H1 (cell line): ENCODE measurements at regions not wholly inside any gene's neighbourhood (a gene's known extent, or its start where the extent isn't known, plus 50 kb on each side); places are given as distances from the start of the nearest gene placed in this dataset.

Experiments
- CTCF ChIA-PET: fragments of 300-600 bp; sonication (Branson Sonifier 250); formaldehyde crosslinking; loops from one replicate; lab custom pipeline; 2021; ENCODE audit not compliant: partially characterized antibody; lab: Charles Lee
- POLR2A ChIA-PET: fragments of 300-600 bp; sonication (Branson Sonifier 250); formaldehyde crosslinking; loops from one replicate; lab custom pipeline; 2021; ENCODE audit warnings: inconsistent platforms; ENCODE audit not compliant: partially characterized antibody; lab: Charles Lee
- DNase-seq, 2 experiments: peaks; one replicate each; pipeline versions ENCODE4 v3.0.0 to v3.0.0-alpha.2; 2010 to 2022; ENCODE audit warnings: low spot score in 2 of 2, low read depth in 1 of 2, mixed read lengths in 1 of 2
- FAIRE-seq: peaks from 2 replicates; lab custom pipeline; 2011; peaks lifted over from hg19 to GRCh38; lab: Jason Lieb, UNC
- H2AFZ ChIP-seq: 2 replicates; pipeline ENCODE4 v1.8.1; 2012; ENCODE audit warnings: low read length, inconsistent platforms
- H2AK5ac ChIP-seq: 2 replicates; pipeline ENCODE4 v1.6.1; 2013; ENCODE audit warnings: low read depth, low read length
- H2BK120ac ChIP-seq: replicated peaks from 2 replicates; pipeline ENCODE3; 2013; ENCODE audit warnings: low read depth, low read length, inconsistent platforms
- H2BK12ac ChIP-seq: 2 replicates; pipeline ENCODE4 v1.6.1; 2013; ENCODE audit warnings: low read depth, low read length
- H2BK15ac ChIP-seq: 2 replicates; pipeline ENCODE4 v1.6.1; 2013; ENCODE audit warnings: low read length
- H2BK20ac ChIP-seq: 2 replicates; pipeline ENCODE4 v1.6.1; 2013; ENCODE audit warnings: low read length
- H2BK5ac ChIP-seq: 2 replicates; pipeline ENCODE4 v1.6.1; 2013; ENCODE audit warnings: low read depth, low read length
- H3K14ac ChIP-seq: 2 replicates; pipeline ENCODE4 v1.6.1; 2013; ENCODE audit warnings: inconsistent platforms; ENCODE audit not compliant: insufficient read length
- H3K18ac ChIP-seq: 2 replicates; pipeline ENCODE4 v1.6.1; 2013; ENCODE audit warnings: low read length; ENCODE audit errors: extremely low read depth
- H3K23ac ChIP-seq: 2 replicates; pipeline ENCODE4 v1.6.1; 2013; ENCODE audit warnings: inconsistent platforms; ENCODE audit not compliant: insufficient read length
- H3K23me2 ChIP-seq: 2 replicates; pipeline ENCODE4 v1.6.1; 2013; ENCODE audit warnings: low read depth, low read length
- H3K27ac ChIP-seq: 2 replicates; pipeline ENCODE4 v1.6.1; 2011; ENCODE audit warnings: low read depth, low read length, inconsistent platforms
- H3K27me3 ChIP-seq, 4 experiments: replicated peaks in 1 of 4; 1 replicate in 1 of 4; 2 replicates in 3 of 4; pipeline versions ENCODE4 v1.6.1 to v1.8.1; 2011 to 2013; ENCODE audit warnings: low read length in 3 of 4, mild to moderate bottlenecking in 3 of 4, inconsistent platforms in 2 of 4, mixed read lengths in 2 of 4, moderate library complexity in 1 of 4; ENCODE audit not compliant: control insufficient read depth in 3 of 4, insufficient read depth in 3 of 4; ENCODE audit errors: extremely low read depth in 1 of 4
- H3K36me3 ChIP-seq, 4 experiments: 2 replicates each; pipeline versions ENCODE4 v1.6.1 to v1.8.1; 2011 to 2013; ENCODE audit warnings: mild to moderate bottlenecking in 4 of 4, low read length in 3 of 4, moderate library complexity in 2 of 4, control low read depth in 1 of 4, inconsistent platforms in 1 of 4; ENCODE audit not compliant: insufficient read depth in 4 of 4, control insufficient read depth in 2 of 4
- H3K4ac ChIP-seq: replicated peaks from 2 replicates; pipeline ENCODE3; 2013; ENCODE audit warnings: low read length, low read depth, mixed read lengths, inconsistent platforms; ENCODE audit not compliant: insufficient read length
- H3K4me1 ChIP-seq, 4 experiments: replicated peaks in 1 of 4; 1 replicate in 1 of 4; 2 replicates in 3 of 4; pipeline versions ENCODE4 v1.6.1 to v1.8.1; 2011 to 2013; ENCODE audit warnings: low read length in 3 of 4, inconsistent platforms in 2 of 4, mixed read lengths in 1 of 4; ENCODE audit not compliant: insufficient read depth in 4 of 4, control insufficient read depth in 3 of 4
- H3K4me2 ChIP-seq, 2 experiments: 2 replicates each; pipeline versions ENCODE4 v1.6.1 to v1.8.1; 2011 to 2013; ENCODE audit warnings: low read depth in 2 of 2, low read length in 2 of 2, control low read depth in 1 of 2, inconsistent platforms in 1 of 2, mild to moderate bottlenecking in 1 of 2; ENCODE audit not compliant: insufficient read depth in 1 of 2
- H3K4me3 ChIP-seq, 4 experiments: fragments of 200-600, 300-600 bp in 1 of 4; sonication (generic), shearing (Covaris generic), sonication (Bioruptor Twin) in 1 of 4; 2 replicates each; pipeline versions ENCODE4 v1.5.1 to v1.8.1; 2011 to 2016; ENCODE audit warnings: low read length in 4 of 4, low read depth in 3 of 4, control low read depth in 2 of 4, inconsistent platforms in 2 of 4, mild to moderate bottlenecking in 2 of 4, mixed read lengths in 1 of 4, moderate library complexity in 1 of 4; ENCODE audit not compliant: insufficient read depth in 2 of 4; ENCODE audit errors: extremely low read depth in 1 of 4
- H3K56ac ChIP-seq: replicated peaks from 2 replicates; pipeline ENCODE3; 2013; ENCODE audit warnings: low read depth, mild to moderate bottlenecking, mixed read lengths, low read length, inconsistent platforms; ENCODE audit not compliant: insufficient read length
- H3K79me1 ChIP-seq: 2 replicates; pipeline ENCODE4 v1.6.1; 2013; ENCODE audit warnings: low read depth, low read length, control low read depth
- H3K79me2 ChIP-seq, 2 experiments: 2 replicates each; pipeline versions ENCODE4 v1.6.1 to v1.8.1; 2012 to 2013; ENCODE audit warnings: low read length in 2 of 2, mild to moderate bottlenecking in 2 of 2, inconsistent platforms in 1 of 2; ENCODE audit not compliant: insufficient read depth in 2 of 2, control insufficient read depth in 1 of 2
- H3K9ac ChIP-seq, 4 experiments: replicated peaks in 1 of 4; 1 replicate in 1 of 4; 2 replicates in 3 of 4; pipeline versions ENCODE4 v1.6.1 to v1.8.1; 2011 to 2013; ENCODE audit warnings: low read depth in 3 of 4, low read length in 3 of 4, control low read depth in 2 of 4, mild to moderate bottlenecking in 2 of 4, moderate library complexity in 2 of 4, inconsistent platforms in 1 of 4; ENCODE audit errors: extremely low read depth in 1 of 4
- H3K9me3 ChIP-seq, 2 experiments: 2 replicates each; pipeline versions ENCODE4 v1.6.1 to v1.8.1; 2012 to 2013; ENCODE audit warnings: mild to moderate bottlenecking in 2 of 2, moderate library complexity in 2 of 2, control low read depth in 1 of 2, inconsistent platforms in 1 of 2, low read depth in 1 of 2, low read length in 1 of 2, mixed read lengths in 1 of 2; ENCODE audit not compliant: insufficient read depth in 2 of 2
- H4K20me1 ChIP-seq, 2 experiments: replicated peaks in 1 of 2; 2 replicates each; pipeline versions ENCODE3 to v1.8.1; 2011 to 2013; ENCODE audit warnings: inconsistent platforms in 2 of 2, low read length in 2 of 2, mild to moderate bottlenecking in 1 of 2; ENCODE audit not compliant: insufficient read depth in 2 of 2, control insufficient read depth in 1 of 2
- H4K5ac ChIP-seq: 2 replicates; pipeline ENCODE4 v1.6.1; 2013; ENCODE audit warnings: low read length, low read depth, mixed read lengths, inconsistent platforms; ENCODE audit not compliant: insufficient read length
- H4K8ac ChIP-seq: 2 replicates; pipeline ENCODE4 v1.8.0; 2013; ENCODE audit warnings: mild to moderate bottlenecking, moderate library complexity, low read length, inconsistent platforms; ENCODE audit not compliant: insufficient read depth; ENCODE audit errors: extremely low read depth
- H4K91ac ChIP-seq: replicated peaks from 2 replicates; pipeline ENCODE3; 2013; ENCODE audit warnings: low read length, mixed read lengths, inconsistent platforms; ENCODE audit not compliant: insufficient read length
- CEBPB ChIP-seq: IDR thresholded peaks from 2 replicates; pipeline ENCODE4 v1.6.1; 2012; ENCODE audit warnings: low read depth, low read length
- CHD1 ChIP-seq: IDR thresholded peaks from 2 replicates; pipeline ENCODE4 v1.6.1; 2012; ENCODE audit warnings: low read depth, low read length, improper control_type of control experiment
- EGR1 ChIP-seq: IDR thresholded peaks from 2 replicates; pipeline ENCODE4 v1.6.1; 2011; ENCODE audit warnings: low read depth, low read length, borderline replicate concordance
- JUND ChIP-seq: IDR thresholded peaks from 2 replicates; pipeline ENCODE4 v1.6.1; 2011; ENCODE audit warnings: mild to moderate bottlenecking, improper control_type of control experiment, low read length
- POU5F1 ChIP-seq: IDR thresholded peaks from 2 replicates; pipeline ENCODE4 v1.6.1; 2011; ENCODE audit warnings: low read depth, mild to moderate bottlenecking, low read length, moderate library complexity
- RAD21 ChIP-seq, 2 experiments: IDR thresholded peaks in 1 of 2; conservative IDR thresholded peaks in 1 of 2; 2 replicates each; pipeline ENCODE4 v1.6.1; 2011; ENCODE audit warnings: low read depth in 2 of 2, low read length in 2 of 2, improper control_type of control experiment in 1 of 2, inconsistent platforms in 1 of 2, mild to moderate bottlenecking in 1 of 2, moderate library complexity in 1 of 2
- RXRA ChIP-seq: IDR thresholded peaks from 2 replicates; pipeline ENCODE4 v1.6.1; 2011; ENCODE audit warnings: low read depth, mild to moderate bottlenecking, low read length, moderate library complexity; ENCODE audit not compliant: insufficient read depth
- SIRT6 ChIP-seq: IDR thresholded peaks from one replicate; pipeline ENCODE4 v1.7.1; 2012; ENCODE audit warnings: low read length, inconsistent platforms
- SP1 ChIP-seq: IDR thresholded peaks from 2 replicates; pipeline ENCODE4 v1.6.1; 2011; ENCODE audit warnings: low read depth, low read length
- SP2 ChIP-seq: IDR thresholded peaks from 2 replicates; pipeline ENCODE4 v1.6.1; 2012; ENCODE audit warnings: mild to moderate bottlenecking, low read length, inconsistent platforms
- TAF1 ChIP-seq: IDR thresholded peaks from 2 replicates; pipeline ENCODE4 v1.6.1; 2011; ENCODE audit warnings: mild to moderate bottlenecking, low read depth, low read length
- TBP ChIP-seq: IDR thresholded peaks from 2 replicates; pipeline ENCODE4 v1.6.1; 2011; ENCODE audit warnings: low read depth, low read length, improper control_type of control experiment
- WGBS, 2 experiments: shearing (Covaris generic) in 1 of 2; methylation state at CpG; one replicate each; pipeline versions ENCODE4 v1.1.6 to v1.1.7; 2013 to 2015; ENCODE audit warnings: low lambda C conversion rate in 2 of 2, mixed read lengths in 2 of 2, inconsistent platforms in 1 of 2, low coverage in 1 of 2, missing lambda C conversion rate in 1 of 2; ENCODE audit not compliant: insufficient replicate concordance in 2 of 2, insufficient coverage in 1 of 2, insufficient read length in 1 of 2; ENCODE audit errors: extremely low coverage in 1 of 2, missing lambda C conversion rate in 1 of 2; 5-methylcytosine and 5-hydroxymethylcytosine counted together
- TF ChIP-seq, protein P1 (sequence below): IDR thresholded peaks from 2 replicates; pipeline ENCODE4 v1.6.1; 2012; ENCODE audit warnings: inconsistent platforms

- Histone ChIP-seq H3K4me1 (no peaks in the 10 kb centered on the region), H4K8ac (no peak overlapping the region), H3K9me3 (peaks cover 48 to 72% of the 10 kb centered on the region in 2 experiments), H3K27me3 (no peaks in the 10 kb centered on the region), H3K23ac (no peak overlapping the region), H3K9ac (no peak overlapping the region), H3K56ac (no peak overlapping the region), H2BK120ac (no peak overlapping the region), H3K18ac (no peak overlapping the region), H2AFZ (no peak overlapping the region), H3K79me1 (no peaks in the 10 kb centered on the region), H4K91ac (no peak overlapping the region), H3K27ac (no peak overlapping the region), H2BK20ac (no peak overlapping the region), H2AK5ac (no peak overlapping the region), H3K14ac (no peak overlapping the region), H4K20me1 (no peaks in the 10 kb centered on the region), H3K23me2 (no peaks in the 10 kb centered on the region), H3K4me3 (no peak overlapping the region), H3K79me2 (no peaks in the 10 kb centered on the region; a peak in 1 of 4 replicates), H2BK5ac (no peak overlapping the region), H2BK12ac (no peak overlapping the region), H3K36me3 (no peaks in the 10 kb centered on the region), H2BK15ac (no peak overlapping the region), H3K4ac (no peak overlapping the region), H3K4me2 (no peak overlapping the region), H4K5ac (no peak overlapping the region)
- 87% methylated on average over 6 of the region's 6 CpGs; no CpG with 5 or more reads in 1 of the 2 experiments for WGBS, 2 experiments
- DNase-seq (no peak), FAIRE-seq (no peak)
- CTCF ChIA-PET, result no interaction called here
- no peak for TF ChIP-seq CEBPB
- no peak for TF ChIP-seq TAF1
- no peak for TF ChIP-seq RAD21 (IDR thresholded peaks at IDR 0.05 in 1 of 2, conservative IDR thresholded peaks at IDR 0.05 in 1 of 2; ENCODE audit: low read depth in 2 of 2, low read length in 2 of 2)
- no peak for TF ChIP-seq SP1
- TF ChIP-seq TBP, result no peak
- TF ChIP-seq, protein P1, sequence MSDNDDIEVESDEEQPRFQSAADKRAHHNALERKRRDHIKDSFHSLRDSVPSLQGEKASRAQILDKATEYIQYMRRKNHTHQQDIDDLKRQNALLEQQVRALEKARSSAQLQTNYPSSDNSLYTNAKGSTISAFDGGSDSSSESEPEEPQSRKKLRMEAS, result no peak
- no peak for TF ChIP-seq SIRT6
- no peak for TF ChIP-seq RXRA
- no peak for TF ChIP-seq JUND
- no peak for TF ChIP-seq SP2
- no peak for TF ChIP-seq CHD1
- no peak for TF ChIP-seq POU5F1
- TF ChIP-seq EGR1, result no peak
- POLR2A ChIA-PET, result no interaction called here
Observed at GRCh38 chr1:4379451-4380175, 274.8 kb upstream of the AJAP1 start.
